Activated T-cell treated with anti-CD3 and anti-CD28 coated beads, Interleukin-2, amount 50 U/mL, for 4 hours (primary cell): ENCODE measurements at regions not wholly inside any gene's neighbourhood (a gene's known extent, or its start where the extent isn't known, plus 50 kb on each side); places are given as distances from the start of the nearest gene placed in this dataset.

Experiments used
- ATAC-seq, 2 donors: fragments of 200-7000 bp; cut with Tn5 transposase; one replicate each; pipeline ENCODE4 v1.10.0; 2021
- DNase-seq: peaks from one replicate; pipeline ENCODE4 v3.0.0-alpha.2; 2020
- H3K27me3 Mint-ChIP-seq: one replicate; pipeline ENCODE4 v1.8.0; 2021; ENCODE audit warnings: low read depth, mixed read lengths
- H3K36me3 Mint-ChIP-seq: one replicate; pipeline ENCODE4 v1.8.0; 2022; ENCODE audit warnings: mixed read lengths; ENCODE audit not compliant: insufficient read depth
- H3K4me1 Mint-ChIP-seq: one replicate; pipeline ENCODE4 v1.8.0; 2021; ENCODE audit warnings: low read depth, mixed read lengths
- H3K4me3 Mint-ChIP-seq: one replicate; pipeline ENCODE4 v1.8.0; 2021; ENCODE audit warnings: mild to moderate bottlenecking, moderate library complexity, mixed read lengths
- H3K9me3 Mint-ChIP-seq: one replicate; pipeline ENCODE4 v1.8.0; 2021; ENCODE audit warnings: mixed read lengths

GRCh38 chr14:87838931-87839330 is 154.1 kb downstream of the GALC start:
- no peaks in the 10 kb centered on the region for H3K4me1 Mint-ChIP-seq
- peaks cover 3% of the 10 kb centered on the region for H3K27me3 Mint-ChIP-seq
- no peak for ATAC-seq
- no peak for DNase-seq
- H3K9me3 Mint-ChIP-seq = peaks cover 3% of the 10 kb centered on the region
- H3K4me3 Mint-ChIP-seq = no peak overlapping the region
- H3K36me3 Mint-ChIP-seq = no peaks in the 10 kb centered on the region

- H3K4me1 Mint-ChIP-seq = no peaks in the 10 kb centered on the region
- H3K4me3 Mint-ChIP-seq = no peak overlapping the region
- H3K27me3 Mint-ChIP-seq = peaks cover 9% of the 10 kb centered on the region
- DNase-seq (no peak), ATAC-seq (no peak)
- no peaks in the 10 kb centered on the region for H3K36me3 Mint-ChIP-seq
- H3K9me3 Mint-ChIP-seq = peaks cover 3% of the 10 kb centered on the region
These were observed 155.7 kb downstream of the GALC start for GRCh38 chr14:87837296-87837695.

- ATAC-seq (no peak), DNase-seq (no peak)
- H3K27me3 Mint-ChIP-seq = peaks cover 18% of the 10 kb centered on the region
- no peaks in the 10 kb centered on the region for H3K9me3 Mint-ChIP-seq
- H3K4me3 Mint-ChIP-seq = no peak overlapping the region
- H3K36me3 Mint-ChIP-seq = no peaks in the 10 kb centered on the region
- no peaks in the 10 kb centered on the region for H3K4me1 Mint-ChIP-seq
These were observed 158.4 kb downstream of the GALC start for GRCh38 chr14:87834594-87834993.

- Mint-ChIP-seq H3K27me3 (peaks cover 20% of the 10 kb centered on the region), H3K36me3 (no peaks in the 10 kb centered on the region), H3K9me3 (no peaks in the 10 kb centered on the region), H3K4me1 (no peaks in the 10 kb centered on the region), H3K4me3 (no peak overlapping the region)
- ATAC-seq (no peak), DNase-seq (no peak)
These were observed 160.0 kb downstream of the GALC start for GRCh38 chr14:87833026-87833425.

- no peak for ATAC-seq
- no peaks in the 10 kb centered on the region for H3K4me1 Mint-ChIP-seq
- H3K4me3 Mint-ChIP-seq = no peak overlapping the region
- H3K36me3 Mint-ChIP-seq = no peaks in the 10 kb centered on the region
- H3K9me3 Mint-ChIP-seq = no peaks in the 10 kb centered on the region
- H3K27me3 Mint-ChIP-seq = peaks cover 21% of the 10 kb centered on the region
- DNase-seq = no peak
These were observed 162.4 kb downstream of the GALC start for GRCh38 chr14:87830443-87831096.

GRCh38 chr14:87829543-87829942 is 163.4 kb downstream of the GALC start:
- H3K36me3 Mint-ChIP-seq = no peaks in the 10 kb centered on the region
- no peak overlapping the region for H3K4me3 Mint-ChIP-seq
- H3K9me3 Mint-ChIP-seq = no peaks in the 10 kb centered on the region
- no peaks in the 10 kb centered on the region for H3K4me1 Mint-ChIP-seq
- H3K27me3 Mint-ChIP-seq = peaks cover 21% of the 10 kb centered on the region
- ATAC-seq (no peak), DNase-seq (no peak)

- Mint-ChIP-seq H3K9me3 (no peaks in the 10 kb centered on the region), H3K36me3 (no peaks in the 10 kb centered on the region), H3K4me1 (no peaks in the 10 kb centered on the region), H3K4me3 (no peak overlapping the region), H3K27me3 (peaks cover 6% of the 10 kb centered on the region)
- DNase-seq (no peak), ATAC-seq (no peak)
These were observed 168.7 kb downstream of the GALC start for GRCh38 chr14:87824266-87824665.

GRCh38 chr14:87816416-87816815 is 176.6 kb downstream of the GALC start:
- H3K9me3 Mint-ChIP-seq = peaks cover 13% of the 10 kb centered on the region
- ATAC-seq (no peak), DNase-seq (no peak)
- H3K4me3 Mint-ChIP-seq = no peak overlapping the region
- no peaks in the 10 kb centered on the region for H3K4me1 Mint-ChIP-seq
- H3K36me3 Mint-ChIP-seq = no peaks in the 10 kb centered on the region
- H3K27me3 Mint-ChIP-seq = peaks cover 6% of the 10 kb centered on the region

- H3K9me3 Mint-ChIP-seq = peaks cover 13% of the 10 kb centered on the region
- H3K4me3 Mint-ChIP-seq = no peak overlapping the region
- DNase-seq = no peak
- H3K27me3 Mint-ChIP-seq = peaks cover 6% of the 10 kb centered on the region
- H3K36me3 Mint-ChIP-seq = no peaks in the 10 kb centered on the region
- H3K4me1 Mint-ChIP-seq = no peaks in the 10 kb centered on the region
- no peak for ATAC-seq
These were observed 177.9 kb downstream of the GALC start for GRCh38 chr14:87815121-87815520.

- no peaks in the 10 kb centered on the region for H3K36me3 Mint-ChIP-seq
- ATAC-seq (no peak), DNase-seq (no peak)
- no peak overlapping the region for H3K4me3 Mint-ChIP-seq
- H3K9me3 Mint-ChIP-seq = peaks cover 11% of the 10 kb centered on the region
- peaks cover 6% of the 10 kb centered on the region for H3K27me3 Mint-ChIP-seq
- no peaks in the 10 kb centered on the region for H3K4me1 Mint-ChIP-seq
These were observed 179.3 kb downstream of the GALC start for GRCh38 chr14:87813686-87814085.

GRCh38 chr14:87813211-87813610 is 179.8 kb downstream of the GALC start:
- H3K4me3 Mint-ChIP-seq = no peak overlapping the region

GRCh38 chr14:87811246-87811645 is 181.7 kb downstream of the GALC start:
- no peaks in the 10 kb centered on the region for H3K36me3 Mint-ChIP-seq
- DNase-seq = no peak

More at GRCh38 chr14:87813211-87813610, 179.8 kb downstream of the GALC start:
- Mint-ChIP-seq H3K4me1 (no peaks in the 10 kb centered on the region), H3K9me3 (peaks cover 6% of the 10 kb centered on the region), H3K36me3 (no peaks in the 10 kb centered on the region), H3K27me3 (peaks cover 4% of the 10 kb centered on the region)
- no peak for DNase-seq
- ATAC-seq = no peak

GRCh38 chr14:87810711-87811110 is 182.3 kb downstream of the GALC start:
- H3K4me1 Mint-ChIP-seq = no peaks in the 10 kb centered on the region
- H3K4me3 Mint-ChIP-seq = no peak overlapping the region
- DNase-seq (no peak), ATAC-seq (no peak)
- peaks cover 4% of the 10 kb centered on the region for H3K27me3 Mint-ChIP-seq
- no peaks in the 10 kb centered on the region for H3K9me3 Mint-ChIP-seq
- H3K36me3 Mint-ChIP-seq = no peaks in the 10 kb centered on the region

More at GRCh38 chr14:87811246-87811645, 181.7 kb downstream of the GALC start:
- no peak for ATAC-seq
- Mint-ChIP-seq H3K4me3 (no peak overlapping the region), H3K9me3 (no peaks in the 10 kb centered on the region), H3K27me3 (peaks cover 4% of the 10 kb centered on the region), H3K4me1 (no peaks in the 10 kb centered on the region)

GRCh38 chr14:87809261-87809660 is 183.7 kb downstream of the GALC start:
- Mint-ChIP-seq H3K27me3 (peaks cover 6% of the 10 kb centered on the region), H3K4me3 (no peak overlapping the region), H3K36me3 (no peaks in the 10 kb centered on the region), H3K9me3 (no peaks in the 10 kb centered on the region), H3K4me1 (no peaks in the 10 kb centered on the region)
- ATAC-seq = no peak
- no peak for DNase-seq

- H3K4me3 Mint-ChIP-seq = no peak overlapping the region
- no peaks in the 10 kb centered on the region for H3K36me3 Mint-ChIP-seq
- no peaks in the 10 kb centered on the region for H3K4me1 Mint-ChIP-seq
- DNase-seq (peak; percentile 11), ATAC-seq (peak in 1 of 2 donors; percentile 51)
- H3K9me3 Mint-ChIP-seq = no peaks in the 10 kb centered on the region
- H3K27me3 Mint-ChIP-seq = peaks cover 4% of the 10 kb centered on the region
These were observed 187.7 kb downstream of the GALC start for GRCh38 chr14:87805315-87805723.
